SK-N-SH treated with all-trans-retinoic acid at 6 μM for 48 hours (cell line): ENCODE measurements at regions not wholly inside any gene's neighbourhood (a gene's known extent, or its start where the extent isn't known, plus 50 kb on each side); places are given as distances from the start of the nearest gene placed in this dataset.

ENCODE experiments used
- ATAC-seq: fragments of 200-7000 bp; cut with Tn5 transposase; 3 replicates; pipeline ENCODE4 v1.9.1; 2020; ENCODE audit warnings: mild to moderate bottlenecking, moderate library complexity
- ARNTL ChIP-seq: fragments of 450-650 bp; formaldehyde crosslinking; IDR thresholded peaks from 2 replicates; pipeline ENCODE4 v1.5.0; 2020; ENCODE audit warnings: low read depth, mild to moderate bottlenecking, moderate library complexity, borderline replicate concordance
- BACH2 ChIP-seq: fragments of 250-450 bp; sonication (Bioruptor Pico); IDR thresholded peaks from 2 replicates; pipeline ENCODE4 v1.9.0; 2021; ENCODE audit warnings: mild to moderate bottlenecking, borderline replicate concordance
- ISL1 ChIP-seq: fragments of 250-450 bp; sonication (Bioruptor Pico); IDR thresholded peaks from 2 replicates; pipeline ENCODE4 v2.1.2; 2022; ENCODE audit warnings: mild to moderate bottlenecking, moderate library complexity
- OSR1 ChIP-seq: fragments of 250-450 bp; sonication (Bioruptor Pico); IDR thresholded peaks from 2 replicates; pipeline ENCODE4 v1.8.0; 2022; ENCODE audit warnings: moderate library complexity, mild to moderate bottlenecking, inconsistent platforms
- PPARA ChIP-seq: fragments of 250-450 bp; sonication (Bioruptor Pico); IDR thresholded peaks from 2 replicates; pipeline ENCODE4 v1.5.0; 2020; ENCODE audit warnings: mild to moderate bottlenecking, borderline replicate concordance
- RARB ChIP-seq: fragments of 250-450 bp; sonication (Bioruptor Pico); IDR thresholded peaks from 2 replicates; pipeline ENCODE4 v1.8.0; 2021; ENCODE audit warnings: mild to moderate bottlenecking, moderate library complexity
- SNAI2 ChIP-seq: fragments of 250-450 bp; sonication (Bioruptor Pico); IDR thresholded peaks from 2 replicates; pipeline ENCODE4 v1.5.0; 2020; ENCODE audit warnings: mild to moderate bottlenecking, moderate library complexity
- TCF4 ChIP-seq: fragments of 250-450 bp; sonication (Bioruptor Pico); IDR thresholded peaks from 2 replicates; pipeline ENCODE4 v1.8.0; 2021; ENCODE audit warnings: mild to moderate bottlenecking, moderate library complexity, borderline replicate concordance
- TOX ChIP-seq: fragments of 250-450 bp; sonication (Bioruptor Pico); IDR thresholded peaks from 2 replicates; pipeline ENCODE4 v1.8.0; 2021; ENCODE audit warnings: mild to moderate bottlenecking, moderate library complexity, borderline replicate concordance
- ZC3H10 ChIP-seq: fragments of 250-450 bp; sonication (Bioruptor Pico); IDR thresholded peaks from 2 replicates; pipeline ENCODE4 v1.5.1; 2021; ENCODE audit warnings: mild to moderate bottlenecking, moderate library complexity
- ZFP3 ChIP-seq: fragments of 250-450 bp; sonication (Bioruptor Pico); IDR thresholded peaks from 2 replicates; pipeline ENCODE4 v1.5.0; 2020; ENCODE audit warnings: mild to moderate bottlenecking, moderate library complexity
- ZFP30 ChIP-seq: fragments of 450-650 bp; formaldehyde crosslinking; IDR thresholded peaks from 2 replicates; pipeline ENCODE4 v1.5.0; 2022; ENCODE audit warnings: mild to moderate bottlenecking, moderate library complexity
- ZNF565 ChIP-seq: fragments of 450-650 bp; formaldehyde crosslinking; conservative IDR thresholded peaks from 2 replicates; pipeline ENCODE4 v1.5.0; 2020; ENCODE audit warnings: low read depth, mild to moderate bottlenecking, moderate library complexity
- ZNF70 ChIP-seq: fragments of 450-650 bp; formaldehyde crosslinking; IDR thresholded peaks from 2 replicates; pipeline ENCODE4 v1.5.0; 2020; ENCODE audit warnings: mild to moderate bottlenecking, moderate library complexity
- ZNF8 ChIP-seq: fragments of 450-650 bp; formaldehyde crosslinking; IDR thresholded peaks from 2 replicates; pipeline ENCODE4 v1.5.0; 2020; ENCODE audit warnings: mild to moderate bottlenecking, moderate library complexity
- TF ChIP-seq, protein P1 (sequence below): fragments of 250-450 bp; sonication (Bioruptor Pico); IDR thresholded peaks from 2 replicates; pipeline ENCODE4 v1.5.1; 2021; ENCODE audit warnings: mild to moderate bottlenecking, moderate library complexity
- TF ChIP-seq, protein P2 (sequence below): fragments of 250-450 bp; sonication (Bioruptor Pico); IDR thresholded peaks from 2 replicates; pipeline ENCODE4 v1.5.0; 2020; ENCODE audit warnings: mild to moderate bottlenecking, moderate library complexity
- TF ChIP-seq, protein P3 (sequence below): fragments of 250-450 bp; sonication (Bioruptor Pico); IDR thresholded peaks from 2 replicates; pipeline ENCODE4 v1.5.1; 2020; ENCODE audit warnings: low read depth, mild to moderate bottlenecking, moderate library complexity
- TF ChIP-seq, protein P4 (sequence below): fragments of 250-450 bp; sonication (Bioruptor Pico); IDR thresholded peaks from 2 replicates; pipeline ENCODE4 v1.8.0; 2021; ENCODE audit warnings: low read depth, mild to moderate bottlenecking, moderate library complexity, borderline replicate concordance

DNA sequence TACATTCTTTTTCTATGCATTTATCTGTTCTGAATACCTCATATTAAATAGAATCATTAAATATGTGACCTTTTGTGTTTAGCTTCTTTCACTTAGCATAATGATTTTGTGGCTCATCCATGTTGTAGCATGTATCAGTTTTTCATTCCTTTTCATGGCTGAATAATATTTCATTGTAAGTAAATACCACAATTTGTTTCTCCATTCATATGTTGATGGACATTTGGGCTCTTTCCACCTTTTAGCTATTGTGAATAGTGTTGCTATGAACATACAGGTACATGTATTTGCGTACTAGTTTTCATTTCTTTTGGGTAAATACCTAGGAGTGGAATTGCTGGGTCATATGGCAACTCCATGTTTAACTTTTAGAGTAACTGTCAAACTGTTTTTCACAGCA lies 85.1 kb downstream of the GNL3L start:
- ATAC-seq = no peak
- TF ChIP-seq ZC3H10 = no peak
- peak; percentile 51; the same call in 1 of the 2 replicates for TF ChIP-seq ZNF8 (CRISPR knock-in tag)
- no peak for TF ChIP-seq ZNF70 (CRISPR knock-in tag)

DNA sequence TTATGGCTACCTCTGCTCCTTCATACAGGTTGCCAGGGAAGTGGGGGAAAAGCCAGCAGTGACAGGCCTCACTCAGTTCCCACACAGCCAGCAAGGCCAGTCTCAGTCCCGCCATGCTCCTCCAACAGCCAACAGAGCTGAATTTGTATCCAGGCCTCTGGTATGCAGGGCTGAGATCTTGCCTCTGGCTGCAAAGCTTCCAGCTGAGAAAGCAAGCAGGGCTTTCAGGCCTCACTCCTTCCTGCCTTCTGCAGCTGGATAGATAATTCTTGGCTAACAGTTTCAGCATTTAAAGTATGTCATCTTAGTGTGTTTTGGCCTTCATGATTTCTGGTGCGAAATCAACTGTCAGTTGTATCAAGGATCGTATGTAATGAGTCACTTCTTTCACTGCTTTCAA lies 103.6 kb downstream of the GNL3L start:
- TF ChIP-seq, protein P1, sequence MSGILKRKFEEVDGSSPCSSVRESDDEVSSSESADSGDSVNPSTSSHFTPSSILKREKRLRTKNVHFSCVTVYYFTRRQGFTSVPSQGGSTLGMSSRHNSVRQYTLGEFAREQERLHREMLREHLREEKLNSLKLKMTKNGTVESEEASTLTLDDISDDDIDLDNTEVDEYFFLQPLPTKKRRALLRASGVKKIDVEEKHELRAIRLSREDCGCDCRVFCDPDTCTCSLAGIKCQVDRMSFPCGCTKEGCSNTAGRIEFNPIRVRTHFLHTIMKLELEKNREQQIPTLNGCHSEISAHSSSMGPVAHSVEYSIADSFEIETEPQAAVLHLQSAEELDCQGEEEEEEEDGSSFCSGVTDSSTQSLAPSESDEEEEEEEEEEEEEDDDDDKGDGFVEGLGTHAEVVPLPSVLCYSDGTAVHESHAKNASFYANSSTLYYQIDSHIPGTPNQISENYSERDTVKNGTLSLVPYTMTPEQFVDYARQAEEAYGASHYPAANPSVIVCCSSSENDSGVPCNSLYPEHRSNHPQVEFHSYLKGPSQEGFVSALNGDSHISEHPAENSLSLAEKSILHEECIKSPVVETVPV = no peak
- no peak for TF ChIP-seq TOX (CRISPR knock-in tag)
- no peak for TF ChIP-seq BACH2
- no peak for TF ChIP-seq PPARA
- TF ChIP-seq ISL1 (CRISPR knock-in tag) = no peak
- ATAC-seq = no peak

DNA sequence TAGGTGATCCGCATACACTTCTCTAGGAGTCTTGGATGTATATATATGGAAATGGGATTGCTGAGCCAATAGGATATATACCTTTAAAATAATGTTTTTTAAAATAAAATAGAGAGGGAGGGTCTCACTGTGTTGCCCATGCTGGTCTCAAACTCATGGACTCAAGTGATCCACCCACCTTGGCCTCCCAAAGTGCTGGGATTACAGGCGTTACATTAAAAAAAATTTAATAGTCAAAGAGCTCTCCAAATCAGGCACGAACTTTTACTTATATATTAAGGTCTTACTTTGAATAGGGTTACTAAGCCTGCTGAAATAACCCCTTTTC lies 109.0 kb downstream of the GNL3L start:
- TF ChIP-seq TOX (CRISPR knock-in tag) (no peak), ZNF8 (CRISPR knock-in tag) (peak; percentile 54; the same call in 1 of the 2 replicates)
- ATAC-seq = no peak

DNA sequence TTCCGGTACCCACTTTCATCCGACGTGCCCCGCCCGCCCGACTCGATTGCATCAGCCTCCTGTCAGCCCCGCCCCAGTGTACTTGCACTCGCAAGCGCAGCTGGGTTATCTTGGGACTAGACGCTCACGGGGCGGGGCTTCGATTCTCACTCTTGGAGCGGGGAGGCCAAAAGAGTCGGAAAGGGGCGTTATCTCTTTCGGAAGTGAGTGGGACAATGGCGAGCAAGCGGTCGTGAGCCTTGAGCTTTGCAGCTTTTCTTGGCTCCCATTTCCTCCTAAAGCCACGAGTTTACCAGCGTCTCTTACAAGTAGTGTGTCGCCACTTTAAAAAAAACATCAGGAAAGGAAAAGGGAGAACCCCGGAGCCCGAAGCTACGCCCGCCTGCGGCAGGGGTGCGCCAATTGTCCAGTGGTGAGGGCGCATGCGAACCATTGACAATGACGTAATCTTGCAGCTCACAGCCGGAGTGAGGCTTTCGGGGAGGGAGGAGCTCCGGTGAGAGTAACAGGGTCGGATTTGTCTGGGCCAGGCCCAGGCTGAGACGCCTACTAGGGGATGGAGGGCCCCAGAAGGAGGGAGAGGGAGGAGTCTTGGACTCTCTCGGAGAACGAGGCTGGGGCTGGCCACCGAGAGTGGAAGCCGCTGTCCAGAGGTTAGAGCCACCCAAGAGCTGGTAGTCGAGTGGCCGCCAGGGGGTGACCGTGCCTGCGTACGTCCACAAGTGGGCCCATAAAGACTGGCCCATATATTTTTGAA lies 109.5 kb downstream of the GNL3L start:
- TF ChIP-seq OSR1 (CRISPR knock-in tag) = no peak
- TF ChIP-seq ZNF70 (CRISPR knock-in tag) = 0 out of 2 replicates have a peak, but pooled peaks have one; percentile 28
- ATAC-seq = peak; percentile 98

DNA sequence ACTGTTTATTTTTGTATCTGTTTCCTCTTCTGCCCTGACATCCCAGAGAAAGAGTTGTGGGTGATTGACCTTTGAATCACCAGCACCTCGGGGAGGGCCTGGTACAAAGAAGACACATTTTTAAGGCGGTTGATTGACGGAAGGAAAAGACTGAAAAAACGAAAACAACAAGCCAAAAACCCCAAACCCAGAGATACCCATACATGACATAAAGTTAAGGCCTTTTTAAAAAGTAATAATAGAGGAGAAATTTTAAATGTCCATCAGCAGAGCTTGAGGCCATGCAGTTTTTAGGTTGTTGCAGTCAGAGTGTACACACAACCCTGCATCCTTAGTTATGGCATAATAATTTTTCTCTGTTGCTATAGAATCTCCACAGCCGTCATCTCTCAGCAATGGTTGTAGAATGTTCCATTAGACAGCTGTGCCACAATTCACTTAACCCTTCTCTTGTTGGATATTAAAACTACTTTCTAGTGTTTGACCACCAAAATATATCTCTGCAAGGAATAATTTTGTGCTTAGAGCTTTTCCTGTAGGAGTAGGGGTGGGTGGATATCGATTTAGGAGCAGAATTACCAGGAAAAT lies 110.2 kb downstream of the GNL3L start:
- ATAC-seq = no peak
- TF ChIP-seq RARB (CRISPR knock-in tag) (no peak), TCF4 (CRISPR knock-in tag) (no peak), ZNF8 (CRISPR knock-in tag) (no peak), OSR1 (CRISPR knock-in tag) (no peak), ZNF565 (CRISPR knock-in tag) (no peak), ZNF70 (CRISPR knock-in tag) (no peak), ISL1 (CRISPR knock-in tag) (no peak), TOX (CRISPR knock-in tag) (no peak), SNAI2 (CRISPR knock-in tag) (no peak), ARNTL (CRISPR knock-in tag) (no peak)
- TF ChIP-seq, protein P1 = no peak
- TF ChIP-seq, protein P2, sequence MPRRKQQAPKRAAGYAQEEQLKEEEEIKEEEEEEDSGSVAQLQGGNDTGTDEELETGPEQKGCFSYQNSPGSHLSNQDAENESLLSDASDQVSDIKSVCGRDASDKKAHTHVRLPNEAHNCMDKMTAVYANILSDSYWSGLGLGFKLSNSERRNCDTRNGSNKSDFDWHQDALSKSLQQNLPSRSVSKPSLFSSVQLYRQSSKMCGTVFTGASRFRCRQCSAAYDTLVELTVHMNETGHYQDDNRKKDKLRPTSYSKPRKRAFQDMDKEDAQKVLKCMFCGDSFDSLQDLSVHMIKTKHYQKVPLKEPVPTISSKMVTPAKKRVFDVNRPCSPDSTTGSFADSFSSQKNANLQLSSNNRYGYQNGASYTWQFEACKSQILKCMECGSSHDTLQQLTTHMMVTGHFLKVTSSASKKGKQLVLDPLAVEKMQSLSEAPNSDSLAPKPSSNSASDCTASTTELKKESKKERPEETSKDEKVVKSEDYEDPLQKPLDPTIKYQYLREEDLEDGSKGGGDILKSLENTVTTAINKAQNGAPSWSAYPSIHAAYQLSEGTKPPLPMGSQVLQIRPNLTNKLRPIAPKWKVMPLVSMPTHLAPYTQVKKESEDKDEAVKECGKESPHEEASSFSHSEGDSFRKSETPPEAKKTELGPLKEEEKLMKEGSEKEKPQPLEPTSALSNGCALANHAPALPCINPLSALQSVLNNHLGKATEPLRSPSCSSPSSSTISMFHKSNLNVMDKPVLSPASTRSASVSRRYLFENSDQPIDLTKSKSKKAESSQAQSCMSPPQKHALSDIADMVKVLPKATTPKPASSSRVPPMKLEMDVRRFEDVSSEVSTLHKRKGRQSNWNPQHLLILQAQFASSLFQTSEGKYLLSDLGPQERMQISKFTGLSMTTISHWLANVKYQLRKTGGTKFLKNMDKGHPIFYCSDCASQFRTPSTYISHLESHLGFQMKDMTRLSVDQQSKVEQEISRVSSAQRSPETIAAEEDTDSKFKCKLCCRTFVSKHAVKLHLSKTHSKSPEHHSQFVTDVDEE = no peak
- TF ChIP-seq, protein P3, sequence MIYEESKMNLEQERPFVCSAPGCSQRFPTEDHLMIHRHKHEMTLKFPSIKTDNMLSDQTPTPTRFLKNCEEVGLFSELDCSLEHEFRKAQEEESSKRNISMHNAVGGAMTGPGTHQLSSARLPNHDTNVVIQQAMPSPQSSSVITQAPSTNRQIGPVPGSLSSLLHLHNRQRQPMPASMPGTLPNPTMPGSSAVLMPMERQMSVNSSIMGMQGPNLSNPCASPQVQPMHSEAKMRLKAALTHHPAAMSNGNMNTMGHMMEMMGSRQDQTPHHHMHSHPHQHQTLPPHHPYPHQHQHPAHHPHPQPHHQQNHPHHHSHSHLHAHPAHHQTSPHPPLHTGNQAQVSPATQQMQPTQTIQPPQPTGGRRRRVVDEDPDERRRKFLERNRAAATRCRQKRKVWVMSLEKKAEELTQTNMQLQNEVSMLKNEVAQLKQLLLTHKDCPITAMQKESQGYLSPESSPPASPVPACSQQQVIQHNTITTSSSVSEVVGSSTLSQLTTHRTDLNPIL (CRISPR knock-in tag) = no peak

DNA sequence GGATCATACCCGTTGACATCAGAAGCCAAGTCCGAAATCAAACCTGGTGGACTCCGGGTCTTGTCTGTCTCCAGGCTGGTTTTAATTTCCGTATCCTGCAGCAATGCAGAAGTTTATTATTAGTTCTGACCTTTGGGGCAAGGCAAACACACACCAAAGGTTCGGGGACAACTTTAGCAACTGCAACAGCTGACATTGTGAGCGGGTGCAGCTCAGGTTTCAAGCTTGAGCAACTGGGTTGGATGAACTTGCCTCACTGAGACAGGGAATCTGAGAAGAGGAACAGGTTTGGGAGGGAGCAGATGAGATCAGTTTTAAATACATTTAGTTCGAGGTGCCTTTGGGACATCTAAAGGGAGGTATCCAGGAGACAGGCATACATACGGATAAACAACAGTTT lies 110.7 kb downstream of the GNL3L start:
- no peak for ATAC-seq
- TF ChIP-seq TCF4 (CRISPR knock-in tag) (no peak), RARB (CRISPR knock-in tag) (no peak), BACH2 (no peak), ZFP3 (CRISPR knock-in tag) (no peak), SNAI2 (CRISPR knock-in tag) (no peak), ISL1 (CRISPR knock-in tag) (no peak), ZFP30 (no peak), TOX (CRISPR knock-in tag) (no peak), OSR1 (CRISPR knock-in tag) (no peak), ZNF565 (CRISPR knock-in tag) (no peak)
- TF ChIP-seq, protein P3 (CRISPR knock-in tag) = no peak
- TF ChIP-seq, protein P4, sequence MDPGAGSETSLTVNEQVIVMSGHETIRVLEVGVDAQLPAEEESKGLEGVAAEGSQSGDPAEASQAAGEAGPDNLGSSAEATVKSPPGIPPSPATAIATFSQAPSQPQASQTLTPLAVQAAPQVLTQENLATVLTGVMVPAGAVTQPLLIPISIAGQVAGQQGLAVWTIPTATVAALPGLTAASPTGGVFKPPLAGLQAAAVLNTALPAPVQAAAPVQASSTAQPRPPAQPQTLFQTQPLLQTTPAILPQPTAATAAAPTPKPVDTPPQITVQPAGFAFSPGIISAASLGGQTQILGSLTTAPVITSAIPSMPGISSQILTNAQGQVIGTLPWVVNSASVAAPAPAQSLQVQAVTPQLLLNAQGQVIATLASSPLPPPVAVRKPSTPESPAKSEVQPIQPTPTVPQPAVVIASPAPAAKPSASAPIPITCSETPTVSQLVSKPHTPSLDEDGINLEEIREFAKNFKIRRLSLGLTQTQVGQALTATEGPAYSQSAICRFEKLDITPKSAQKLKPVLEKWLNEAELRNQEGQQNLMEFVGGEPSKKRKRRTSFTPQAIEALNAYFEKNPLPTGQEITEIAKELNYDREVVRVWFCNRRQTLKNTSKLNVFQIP = no peak
